Suprapubic skin (tissue), 4 donors: ENCODE measurements at regions not wholly inside any gene's neighbourhood (a gene's known extent, or its start where the extent isn't known, plus 50 kb on each side); places are given as distances from the start of the nearest gene placed in this dataset.

Experiments used
- DNase-seq, 2 donors: peaks; one replicate each; pipeline ENCODE4 v3.0.0-alpha.2; 2019; ENCODE audit warnings: low spot score in 2 of 2
- H3K27ac ChIP-seq: fragments of 200-600 bp; sonication (generic); one replicate; pipeline ENCODE4 v1.5.1; 2019
- H3K27me3 ChIP-seq: fragments of 200-600 bp; sonication (generic); one replicate; pipeline ENCODE4 v1.5.1; 2019
- H3K36me3 ChIP-seq: fragments of 200-600 bp; sonication (generic); one replicate; pipeline ENCODE4 v1.5.1; 2019
- H3K4me1 ChIP-seq: fragments of 200-600 bp; sonication (generic); one replicate; pipeline ENCODE4 v1.5.1; 2019
- H3K4me3 ChIP-seq: fragments of 200-600 bp; sonication (generic); one replicate; pipeline ENCODE4 v1.5.1; 2019; ENCODE audit warnings: mild to moderate bottlenecking
- H3K9me3 ChIP-seq: fragments of 200-600 bp; sonication (generic); one replicate; pipeline ENCODE4 v1.5.1; 2019
- EP300 ChIP-seq: sonication (generic); formaldehyde crosslinking; IDR thresholded peaks from one replicate; pipeline ENCODE4 v1.6.1; 2017; ENCODE audit warnings: antibody characterized with exemption
- POLR2A ChIP-seq, 2 donors: fragments of 450-650 bp; IDR thresholded peaks; one replicate each; pipeline ENCODE4 v1.6.1; 2017; ENCODE audit warnings: antibody characterized with exemption in 2 of 2, mild to moderate bottlenecking in 2 of 2, moderate library complexity in 2 of 2
- POLR2AphosphoS5 ChIP-seq, 3 donors: sonication (generic); formaldehyde crosslinking; IDR thresholded peaks; one replicate each; pipeline ENCODE4 v1.6.1; 2017; ENCODE audit warnings: antibody characterized with exemption in 3 of 3
- WGBS: methylation state at CpG from one replicate; pipeline ENCODE4 v1.1.5; 2018; 5-methylcytosine and 5-hydroxymethylcytosine counted together
- TF ChIP-seq, protein P1 (sequence below), 2 donors: fragments of 200-600 bp in 1 of 2; fragments of 450-650 bp in 1 of 2; sonication (generic) in 1 of 2; IDR thresholded peaks; one replicate each; pipeline ENCODE4 v1.5.1; 2016 to 2019; ENCODE audit warnings: antibody characterized with exemption in 2 of 2, mild to moderate bottlenecking in 1 of 2, moderate library complexity in 1 of 2

DNA sequence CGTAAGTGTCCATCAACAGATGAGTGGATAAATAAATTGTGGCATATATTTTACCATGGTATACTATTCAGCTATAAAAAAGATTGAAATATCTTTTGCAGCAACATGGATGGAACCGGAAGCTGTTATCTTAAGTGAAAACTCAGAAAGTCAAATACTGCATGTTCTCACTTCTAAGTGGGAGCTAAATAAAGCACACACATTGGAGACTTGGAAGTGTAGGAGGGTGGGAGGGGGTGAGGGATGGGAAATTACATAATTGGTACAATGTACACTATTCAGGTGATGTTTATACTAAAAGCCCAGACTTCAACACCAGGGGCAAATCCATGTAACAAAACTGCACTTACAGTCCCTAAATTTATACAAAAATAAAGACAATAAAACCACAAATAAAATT is 72.6 kb upstream of the SPRY1 start:
- no peaks in the 10 kb centered on the region for H3K36me3 ChIP-seq
- no peaks in the 10 kb centered on the region for H3K27me3 ChIP-seq
- 96% methylated on average over 2 of the region's 2 CpGs for WGBS
- H3K9me3 ChIP-seq = peaks cover 15% of the 10 kb centered on the region
- no peak for TF ChIP-seq EP300
- no peak for TF ChIP-seq POLR2AphosphoS5 (IDR thresholded peaks at IDR 0.05)
- TF ChIP-seq, protein P1, sequence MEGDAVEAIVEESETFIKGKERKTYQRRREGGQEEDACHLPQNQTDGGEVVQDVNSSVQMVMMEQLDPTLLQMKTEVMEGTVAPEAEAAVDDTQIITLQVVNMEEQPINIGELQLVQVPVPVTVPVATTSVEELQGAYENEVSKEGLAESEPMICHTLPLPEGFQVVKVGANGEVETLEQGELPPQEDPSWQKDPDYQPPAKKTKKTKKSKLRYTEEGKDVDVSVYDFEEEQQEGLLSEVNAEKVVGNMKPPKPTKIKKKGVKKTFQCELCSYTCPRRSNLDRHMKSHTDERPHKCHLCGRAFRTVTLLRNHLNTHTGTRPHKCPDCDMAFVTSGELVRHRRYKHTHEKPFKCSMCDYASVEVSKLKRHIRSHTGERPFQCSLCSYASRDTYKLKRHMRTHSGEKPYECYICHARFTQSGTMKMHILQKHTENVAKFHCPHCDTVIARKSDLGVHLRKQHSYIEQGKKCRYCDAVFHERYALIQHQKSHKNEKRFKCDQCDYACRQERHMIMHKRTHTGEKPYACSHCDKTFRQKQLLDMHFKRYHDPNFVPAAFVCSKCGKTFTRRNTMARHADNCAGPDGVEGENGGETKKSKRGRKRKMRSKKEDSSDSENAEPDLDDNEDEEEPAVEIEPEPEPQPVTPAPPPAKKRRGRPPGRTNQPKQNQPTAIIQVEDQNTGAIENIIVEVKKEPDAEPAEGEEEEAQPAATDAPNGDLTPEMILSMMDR (IDR thresholded peaks at IDR 0.05) = no peak
- TF ChIP-seq POLR2A (IDR thresholded peaks at IDR 0.05) = no peak
- no peak overlapping the region for H3K27ac ChIP-seq
- H3K4me3 ChIP-seq = no peak overlapping the region
- no peaks in the 10 kb centered on the region for H3K4me1 ChIP-seq
- DNase-seq = no peak

DNA sequence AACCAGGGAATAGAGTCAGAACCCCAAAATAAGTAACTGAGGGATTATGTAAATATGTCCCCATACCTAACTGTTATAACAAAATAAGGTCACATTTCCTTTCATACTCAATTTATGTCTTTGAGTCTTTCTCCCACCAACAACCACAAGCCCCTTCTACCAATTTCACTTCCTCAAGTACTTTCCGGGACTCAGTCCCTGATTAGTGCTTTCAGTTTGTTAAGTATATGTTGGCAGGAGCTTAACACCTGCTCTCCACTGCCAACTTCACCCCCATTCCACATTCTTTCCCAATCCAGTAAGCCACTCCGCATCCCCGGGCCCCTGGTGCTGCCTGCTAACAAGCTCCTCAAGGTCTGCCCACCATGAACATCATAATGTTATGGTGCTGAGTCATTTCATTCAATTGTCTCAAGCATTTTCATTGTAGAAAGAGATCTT is 71.3 kb upstream of the SPRY1 start:
- 77% methylated on average over 3 of the region's 3 CpGs for WGBS
- TF ChIP-seq EP300 (no peak), POLR2A (IDR thresholded peaks at IDR 0.05) (no peak), POLR2AphosphoS5 (IDR thresholded peaks at IDR 0.05) (no peak)
- TF ChIP-seq, protein P1 (IDR thresholded peaks at IDR 0.05) = no peak

DNA sequence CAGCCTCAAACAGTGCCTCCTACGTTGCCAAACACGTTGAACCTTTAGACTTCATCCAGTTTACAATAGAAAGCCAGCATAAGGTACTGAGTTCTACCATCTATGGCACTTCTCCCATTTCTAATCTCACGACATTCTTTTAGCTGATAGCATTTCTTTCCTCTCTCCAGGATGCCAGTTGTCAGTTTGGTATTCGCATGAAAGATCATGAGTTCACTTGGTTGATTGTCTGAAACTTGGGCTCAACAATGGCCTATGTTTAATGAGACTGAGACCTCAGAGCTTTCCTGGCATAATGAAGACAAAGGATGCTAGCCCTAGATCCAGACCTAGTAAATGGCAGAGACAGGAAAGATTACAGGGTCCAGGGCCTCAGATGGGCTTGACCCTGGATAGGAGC is 69.2 kb upstream of the SPRY1 start:
- no peak for TF ChIP-seq POLR2AphosphoS5 (IDR thresholded peaks at IDR 0.05)
- no peak for TF ChIP-seq EP300
- TF ChIP-seq, protein P1 (IDR thresholded peaks at IDR 0.05) = no peak
- no peak for TF ChIP-seq POLR2A (IDR thresholded peaks at IDR 0.05)
- H3K9me3 ChIP-seq = peaks cover 12% of the 10 kb centered on the region
- no peaks in the 10 kb centered on the region for H3K27me3 ChIP-seq
- 85% methylated on average over 4 of the region's 4 CpGs for WGBS
- no peak overlapping the region for H3K4me3 ChIP-seq
- H3K27ac ChIP-seq = no peak overlapping the region
- H3K36me3 ChIP-seq = no peaks in the 10 kb centered on the region
- DNase-seq = no peak
- no peaks in the 10 kb centered on the region for H3K4me1 ChIP-seq

More for the DNA sequence above, 71.3 kb upstream of the SPRY1 start:
- no peak overlapping the region for H3K4me3 ChIP-seq
- H3K9me3 ChIP-seq = peaks cover 18% of the 10 kb centered on the region
- H3K36me3 ChIP-seq = no peaks in the 10 kb centered on the region
- DNase-seq = no peak
- H3K4me1 ChIP-seq = no peaks in the 10 kb centered on the region
- H3K27ac ChIP-seq = no peak overlapping the region
- no peaks in the 10 kb centered on the region for H3K27me3 ChIP-seq

DNA sequence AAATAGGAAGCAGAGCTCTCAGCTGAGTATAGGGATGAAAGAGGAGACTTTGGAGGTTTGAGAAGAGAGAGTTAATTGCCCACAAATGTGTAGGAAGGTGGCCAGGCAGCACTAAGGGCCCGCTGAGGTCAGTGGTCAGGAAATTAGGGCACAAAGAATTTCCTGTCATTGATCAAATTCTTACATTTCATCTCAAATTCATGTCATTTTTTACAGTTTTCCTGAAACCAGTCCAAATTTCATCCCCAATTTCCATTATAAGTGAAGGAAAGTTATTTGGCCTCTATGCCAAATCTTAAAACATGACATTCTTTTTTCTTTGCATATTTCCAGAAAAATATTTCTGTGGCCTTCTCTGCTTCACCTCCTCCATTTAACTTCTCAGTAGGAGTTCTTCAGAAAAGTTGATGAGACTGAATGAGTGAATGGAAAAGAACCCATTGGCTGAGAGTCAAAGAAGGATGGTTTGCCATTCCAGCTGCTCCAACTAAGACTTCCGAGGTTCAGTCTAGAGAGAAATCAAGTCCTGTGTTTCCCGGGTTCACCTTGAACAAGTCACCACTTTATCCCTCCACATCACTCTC is 68.7 kb upstream of the SPRY1 start:
- no peak for DNase-seq
- Histone ChIP-seq H3K27ac (no peak overlapping the region), H3K27me3 (no peaks in the 10 kb centered on the region), H3K4me3 (no peak overlapping the region), H3K36me3 (no peaks in the 10 kb centered on the region), H3K9me3 (peaks cover 12% of the 10 kb centered on the region), H3K4me1 (no peaks in the 10 kb centered on the region)
- no peak for TF ChIP-seq POLR2AphosphoS5 (IDR thresholded peaks at IDR 0.05)
- TF ChIP-seq, protein P1 (IDR thresholded peaks at IDR 0.05) = no peak
- no peak for TF ChIP-seq POLR2A (IDR thresholded peaks at IDR 0.05)
- TF ChIP-seq EP300 = no peak
- WGBS = 51% methylated on average over 3 of the region's 3 CpGs

DNA sequence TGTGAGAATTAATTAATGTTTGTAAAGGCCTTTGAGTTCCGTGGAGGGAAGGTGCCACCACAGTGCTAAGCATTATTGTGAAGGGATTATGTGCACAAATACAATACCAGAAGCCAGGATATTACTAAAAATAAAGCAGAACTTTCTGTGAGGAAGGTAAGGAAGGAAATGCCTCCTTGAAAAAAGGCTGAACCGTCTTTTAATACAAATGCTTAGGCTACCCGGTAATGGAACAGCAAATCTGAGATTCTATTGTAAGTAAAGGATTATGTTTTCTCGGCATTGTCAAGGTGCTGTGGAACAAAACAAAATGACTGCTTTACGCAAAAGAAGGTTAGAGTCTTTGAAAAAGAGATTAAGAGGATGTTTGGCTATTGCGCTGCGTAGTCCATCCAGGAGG is 57.9 kb upstream of the SPRY1 start:
- Histone ChIP-seq H3K36me3 (no peaks in the 10 kb centered on the region), H3K4me3 (no peak overlapping the region), H3K4me1 (no peaks in the 10 kb centered on the region), H3K9me3 (no peaks in the 10 kb centered on the region), H3K27me3 (no peaks in the 10 kb centered on the region), H3K27ac (no peak overlapping the region)
- no peak for TF ChIP-seq EP300
- TF ChIP-seq POLR2AphosphoS5 (IDR thresholded peaks at IDR 0.05) = no peak
- TF ChIP-seq POLR2A (IDR thresholded peaks at IDR 0.05) = no peak
- TF ChIP-seq, protein P1 (IDR thresholded peaks at IDR 0.05) = no peak
- no peak for DNase-seq
- WGBS = 84% methylated on average over 7 of the region's 7 CpGs
